K562 (cell line): ENCODE measurements at regions not wholly inside any gene's neighbourhood (a gene's known extent, or its start where the extent isn't known, plus 50 kb on each side); places are given as distances from the start of the nearest gene placed in this dataset.

ENCODE experiments used
- ARID3B ChIP-seq: fragments of 250-450 bp; sonication (Bioruptor Pico); IDR thresholded peaks from 2 replicates; pipeline ENCODE4 v1.4.0; 2020; ENCODE audit warnings: borderline replicate concordance
- ETV6 ChIP-seq, 3 experiments: fragments of 150-350 bp in 1 of 3; sonication (generic) in 1 of 3; formaldehyde crosslinking in 1 of 3; IDR thresholded peaks; 2 replicates each; pipeline versions ENCODE4 v1.6.1 to v1.8.0; 2014 to 2022; ENCODE audit warnings: borderline replicate concordance in 2 of 3, low read depth in 2 of 3, antibody characterized with exemption in 1 of 3, low read length in 1 of 3, mild to moderate bottlenecking in 1 of 3, missing genetic modification reagents in 1 of 3
- KDM1A ChIP-seq, 2 experiments: fragments of 450-650 bp; IDR thresholded peaks; 2 replicates each; pipeline ENCODE4 v1.6.1; 2016; ENCODE audit warnings: mild to moderate bottlenecking in 2 of 2
- NR4A1 ChIP-seq, 2 experiments: fragments of 250-450 bp in 1 of 2; fragments of 450-650 bp in 1 of 2; sonication (Bioruptor Pico) in 1 of 2; IDR thresholded peaks; 2 replicates each; pipeline versions ENCODE4 v1.4.0 to v1.6.1; 2016 to 2020; ENCODE audit warnings: mild to moderate bottlenecking in 2 of 2, missing compliant biosample characterization in 1 of 2, missing genetic modification characterization in 1 of 2, moderate library complexity in 1 of 2
- POLR2AphosphoS5 ChIP-seq: IDR thresholded peaks from 2 replicates; pipeline ENCODE4 v1.6.1; 2011; ENCODE audit warnings: mild to moderate bottlenecking, low read depth, low read length, moderate library complexity; ENCODE audit not compliant: control insufficient read depth, insufficient read depth
- RBFOX2 ChIP-seq: fragments of 200-400 bp; formaldehyde crosslinking; IDR thresholded peaks from 2 replicates; pipeline ENCODE4 v1.6.1; 2017; ENCODE audit warnings: low read depth, mild to moderate bottlenecking, low read length, moderate library complexity
- SAP30 ChIP-seq: fragments of 200-600 bp; sonication (generic); IDR thresholded peaks from 2 replicates; pipeline ENCODE4 v1.6.1; 2012; ENCODE audit warnings: borderline replicate concordance, low read depth, mild to moderate bottlenecking, moderate library complexity, low read length, control low read depth, inconsistent platforms; ENCODE audit not compliant: insufficient read depth, poor library complexity, severe bottlenecking
- SMAD4 ChIP-seq: fragments of 250-450 bp; sonication (Bioruptor Pico); conservative IDR thresholded peaks from 2 replicates; pipeline ENCODE4 v1.8.0; 2021; ENCODE audit warnings: inconsistent platforms, mild to moderate bottlenecking, moderate library complexity
- SMARCA5 ChIP-seq: fragments of 450-650 bp; IDR thresholded peaks from 2 replicates; pipeline ENCODE4 v1.6.1; 2016
- SMARCC2 ChIP-seq: fragments of 450-650 bp; IDR thresholded peaks from 2 replicates; pipeline ENCODE4 v1.6.1; 2017; ENCODE audit warnings: antibody characterized with exemption, moderate library complexity, mild to moderate bottlenecking, low read depth
- ZNF146 ChIP-seq: IDR thresholded peaks from one replicate; pipeline ENCODE4 v1.6.1; 2018; ENCODE audit warnings: missing compliant biosample characterization; ENCODE audit not compliant: unreplicated experiment
- ZNF395 ChIP-seq: fragments of 200-800 bp; sonication (Bioruptor generic); IDR thresholded peaks from 2 replicates; pipeline ENCODE4 v1.6.1; 2017; ENCODE audit warnings: missing genetic modification characterization, missing compliant biosample characterization
- ZNF639 ChIP-seq, 2 experiments: fragments of 200-800 bp in 1 of 2; sonication (Bioruptor generic) in 1 of 2; sonication (generic) in 1 of 2; formaldehyde crosslinking in 1 of 2; IDR thresholded peaks in 1 of 2; conservative IDR thresholded peaks in 1 of 2; 2 replicates each; pipeline versions ENCODE4 v1.5.0 to v1.6.1; 2016 to 2020; ENCODE audit warnings: missing compliant biosample characterization in 1 of 2, missing genetic modification characterization in 1 of 2, missing genetic modification reagents in 1 of 2
- ZNF740 ChIP-seq, 3 experiments: fragments of 200-800 bp in 1 of 3; sonication (Bioruptor generic) in 1 of 3; sonication (generic) in 1 of 3; formaldehyde crosslinking in 1 of 3; IDR thresholded peaks; 2 replicates each; pipeline versions ENCODE4 v1.6.1 to v1.8.0; 2016 to 2022; ENCODE audit warnings: mild to moderate bottlenecking in 2 of 3, missing compliant biosample characterization in 2 of 3, missing genetic modification characterization in 2 of 3, missing genetic modification reagents in 1 of 3

GRCh38 chr16:85398050-85398451, 215.1 kb upstream of the GSE1 start (continued):
- TF ChIP-seq ZNF395 (CRISPR knock-in tag) (no peak), ZNF146 (CRISPR knock-in tag) (no peak), NR4A1 (CRISPR knock-in tag; IDR thresholded peaks at IDR 0.05) (no peak), NR4A1 (tag; IDR thresholded peaks at IDR 0.05) (no peak), KDM1A (IDR thresholded peaks at IDR 0.05) (peak; percentile 79 to 90), POLR2AphosphoS5 (no peak), ZNF639 (CRISPR knock-in tag; conservative IDR thresholded peaks at IDR 0.05 in 1 of 2, IDR thresholded peaks at IDR 0.05 in 1 of 2) (no peak), SMARCA5 (peak; percentile 80), ZNF740 (CRISPR knock-in tag; IDR thresholded peaks at IDR 0.05) (0 out of 2 replicates have a peak, but pooled peaks have one; percentile 11), ZNF740 (tag; IDR thresholded peaks at IDR 0.05) (no peak), ARID3B (CRISPR knock-in tag) (no peak), RBFOX2 (no peak), SMAD4 (CRISPR knock-in tag) (no peak), SAP30 (no peak), ETV6 (IDR thresholded peaks at IDR 0.05; ENCODE audit: borderline replicate concordance in 1 of 2, low read depth in 2 of 2, low read length in 1 of 2) (no peak), ETV6 (CRISPR knock-in tag; IDR thresholded peaks at IDR 0.05; ENCODE audit: borderline replicate concordance) (no peak), SMARCC2 (no peak)
